Left lung (tissue), 4 donors: ENCODE measurements at regions not wholly inside any gene's neighbourhood (a gene's known extent, or its start where the extent isn't known, plus 50 kb on each side); places are given as distances from the start of the nearest gene placed in this dataset.

ENCODE experiments used
- ATAC-seq: fragments of 200-7000 bp; cut with Tn5 transposase; one replicate; pipeline ENCODE4 v1.9.1; 2020; ENCODE audit warnings: moderate library complexity
- DNase-seq, 4 donors: peaks; one replicate each; pipeline ENCODE4 v3.0.0-alpha.2; 2013 to 2020
- H3K27ac ChIP-seq, 2 donors: fragments of 200-600 bp; sonication (generic) in 1 of 2; one replicate each; pipeline versions ENCODE4 v1.5.0 to v1.8.0; 2020 to 2021
- H3K27me3 ChIP-seq, 2 donors: fragments of 200-600 bp; sonication (generic) in 1 of 2; one replicate each; pipeline versions ENCODE4 v1.5.0 to v1.8.0; 2020 to 2021
- H3K36me3 ChIP-seq, 2 donors: fragments of 200-600 bp; sonication (generic) in 1 of 2; one replicate each; pipeline versions ENCODE4 v1.5.0 to v1.8.0; 2020 to 2021
- H3K4me1 ChIP-seq, 2 donors: fragments of 200-600 bp; one replicate each; pipeline ENCODE4 v1.8.0; 2021
- H3K4me3 ChIP-seq, 2 donors: fragments of 200-600 bp; sonication (generic) in 1 of 2; one replicate each; pipeline versions ENCODE4 v1.5.0 to v1.8.0; 2020 to 2021; ENCODE audit warnings: mild to moderate bottlenecking in 1 of 2
- H3K9me3 ChIP-seq, 2 donors: fragments of 200-600 bp; sonication (generic) in 1 of 2; one replicate each; pipeline versions ENCODE4 v1.5.0 to v1.8.0; 2020 to 2021
- CTCF ChIP-seq, 2 donors: fragments of 200-600 bp; sonication (generic) in 1 of 2; IDR thresholded peaks; one replicate each; pipeline versions ENCODE4 v1.5.0 to v1.8.0; 2021; ENCODE audit warnings: antibody characterized with exemption in 2 of 2
- intact Hi-C, 2 donors: fragments of 100-400 bp; cut with DNase I; formaldehyde crosslinking; loops; one replicate each; pipeline versions ENCODE4 v1.11.2 to v1.14.2; 2022
- donor health status: DM: no; HTN: yes; CAD: no.
- donor health status: DM: no; HTN: no; CAD: no.

GRCh38 chr10:129391464-129391863, 75.6 kb upstream of the MGMT start:
- Histone ChIP-seq H3K4me1 (no peaks in the 10 kb centered on the region), H3K36me3 (no peaks in the 10 kb centered on the region), H3K27ac (no peak overlapping the region), H3K27me3 (peaks cover 8 to 48% of the 10 kb centered on the region in 2 donors), H3K9me3 (no peaks in the 10 kb centered on the region), H3K4me3 (no peak overlapping the region)
- DNase-seq (no peak), ATAC-seq (no peak)
- intact Hi-C loops, result no loop called here
- no peak for TF ChIP-seq CTCF (IDR thresholded peaks at IDR 0.05)

- no peaks in the 10 kb centered on the region for H3K4me1 ChIP-seq
- intact Hi-C loops, result no loop called here
- H3K4me3 ChIP-seq, result no peak overlapping the region
- TF ChIP-seq CTCF (IDR thresholded peaks at IDR 0.05), result no peak
- no peaks in the 10 kb centered on the region for H3K9me3 ChIP-seq
- DNase-seq (no peak), ATAC-seq (no peak)
- no peaks in the 10 kb centered on the region for H3K36me3 ChIP-seq
- H3K27ac ChIP-seq, result no peak overlapping the region
- H3K27me3 ChIP-seq, result peaks cover 8 to 56% of the 10 kb centered on the region in 2 donors
These were observed 74.2 kb upstream of the MGMT start for GRCh38 chr10:129392855-129393254.

- no peak overlapping the region for H3K27ac ChIP-seq
- no peak for TF ChIP-seq CTCF (IDR thresholded peaks at IDR 0.05)
- DNase-seq (no peak), ATAC-seq (no peak)
- intact Hi-C loops, result no loop called here
- no peaks in the 10 kb centered on the region for H3K4me1 ChIP-seq
- H3K27me3 ChIP-seq, result peaks cover 8 to 56% of the 10 kb centered on the region in 2 donors
- no peaks in the 10 kb centered on the region for H3K9me3 ChIP-seq
- H3K36me3 ChIP-seq, result no peaks in the 10 kb centered on the region
- no peak overlapping the region for H3K4me3 ChIP-seq
These were observed 73.2 kb upstream of the MGMT start for GRCh38 chr10:129393812-129394211.

- Histone ChIP-seq H3K27me3 (peaks cover 8 to 56% of the 10 kb centered on the region in 2 donors), H3K27ac (no peak overlapping the region), H3K4me1 (no peaks in the 10 kb centered on the region), H3K9me3 (no peaks in the 10 kb centered on the region), H3K4me3 (no peak overlapping the region), H3K36me3 (no peaks in the 10 kb centered on the region)
- intact Hi-C loops, result no loop called here
- no peak for DNase-seq
- TF ChIP-seq CTCF (IDR thresholded peaks at IDR 0.05), result no peak
- no peak for ATAC-seq
These were observed 72.3 kb upstream of the MGMT start for GRCh38 chr10:129394518-129395328.

- Histone ChIP-seq H3K4me1 (no peaks in the 10 kb centered on the region), H3K36me3 (no peaks in the 10 kb centered on the region), H3K9me3 (no peaks in the 10 kb centered on the region), H3K4me3 (no peak overlapping the region), H3K27me3 (peaks cover 8 to 55% of the 10 kb centered on the region in 2 donors), H3K27ac (no peak overlapping the region)
- DNase-seq (no peak), ATAC-seq (no peak)
- intact Hi-C loops, result no loop called here
- TF ChIP-seq CTCF (IDR thresholded peaks at IDR 0.05), result no peak
These were observed 70.9 kb upstream of the MGMT start for GRCh38 chr10:129396021-129396722.
